ENCODE measurements at regions not wholly inside any gene's neighbourhood (a gene's known extent, or its start where the extent isn't known, plus 50 kb on each side); places are given as distances from the start of the nearest gene placed in this dataset.
"Not testable (repeated sequence)": the region's sequence is repeated elsewhere in the genome, so short reads cannot be mapped to it uniquely, and the experiment has no call there.

GRCh38 chr3:154819491-154819890 is 260.6 kb upstream of the MME start (continued):
- TF ChIP-seq HMGXB4 (CRISPR knock-in tag; IDR thresholded peaks at IDR 0.05; ENCODE audit: borderline replicate concordance): no peak

- WGBS (ENCODE audit: missing lambda C conversion rate): 0% methylated on average over 2 of the region's 2 CpGs
- Histone ChIP-seq H3K4me3 (no peak overlapping the region), H3K4me2 (no peak overlapping the region)
Observed at GRCh38 chr3:154818676-154819255, 261.4 kb upstream of the MME start.

GRCh38 chr3:154810017-154810416 is 270.1 kb upstream of the MME start:
- POLR2A ChIA-PET; H3K27ac ChIP-seq; H3K4me3 ChIP-seq; FAIRE-seq; DNase-seq (ENCODE audit: low read depth in 1 of 2, low spot score in 1 of 2); H3K4me2 ChIP-seq; H3K9me3 ChIP-seq; H3K4me1 ChIP-seq; CTCF ChIA-PET; ATAC-seq: not testable (repeated sequence)
- 26% methylated on average over 5 of the region's 5 CpGs for WGBS (ENCODE audit: missing lambda C conversion rate)

More at GRCh38 chr3:154818676-154819255, 261.4 kb upstream of the MME start:
- ChIA-PET CTCF (no interaction called here), POLR2A (no interaction called here)
- no peak for DNase-seq (ENCODE audit: low read depth in 1 of 2, low spot score in 1 of 2)
- H3K4me1 ChIP-seq: no peaks in the 10 kb centered on the region
- TF ChIP-seq SREBF2 (IDR thresholded peaks at IDR 0.05) (no peak), CBX8 (IDR thresholded peaks at IDR 0.05) (no peak), RARB (CRISPR knock-in tag; IDR thresholded peaks at IDR 0.05) (no peak), ESRRA (IDR thresholded peaks at IDR 0.05; ENCODE audit: borderline replicate concordance, low read length) (no peak), ZFP36 (IDR thresholded peaks at IDR 0.05; ENCODE audit: borderline replicate concordance, partially characterized antibody) (no peak), BCL3 (IDR thresholded peaks at IDR 0.05) (no peak)
- no peak for ATAC-seq
- no peak for FAIRE-seq
- H3K27ac ChIP-seq: no peak overlapping the region
- H3K9me3 ChIP-seq: no peaks in the 10 kb centered on the region

- POLR2A ChIA-PET: no interaction called here
- FAIRE-seq: no peak
Observed at GRCh38 chr3:154801729-154802128, 278.4 kb upstream of the MME start.

GRCh38 chr3:154799800-154800199 is 280.3 kb upstream of the MME start:
- DNase-seq (ENCODE audit: low read depth in 1 of 2, low spot score in 1 of 2) (no peak), ATAC-seq (no peak), FAIRE-seq (no peak)
- CTCF ChIA-PET: no interaction called here
- POLR2A ChIA-PET: no interaction called here
- Histone ChIP-seq H3K4me1 (no peaks in the 10 kb centered on the region), H3K9me3 (no peaks in the 10 kb centered on the region), H3K4me3 (no peak overlapping the region), H3K27ac (no peak overlapping the region), H3K4me2 (no peak overlapping the region)
- TF ChIP-seq ESRRA (IDR thresholded peaks at IDR 0.05; ENCODE audit: borderline replicate concordance, low read length) (no peak), RCOR1 (IDR thresholded peaks at IDR 0.05; ENCODE audit: low read depth, low read length) (no peak), ZSCAN20 (CRISPR knock-in tag; IDR thresholded peaks at IDR 0.05) (no peak), KDM5A (IDR thresholded peaks at IDR 0.05) (no peak), TFCP2L1 (CRISPR knock-in tag; IDR thresholded peaks at IDR 0.05) (no peak), MAZ (IDR thresholded peaks at IDR 0.05; ENCODE audit: borderline replicate concordance, low read depth, low read length) (no peak), BCL3 (IDR thresholded peaks at IDR 0.05) (no peak), GATA3 (IDR thresholded peaks at IDR 0.05; ENCODE audit: borderline replicate concordance) (no peak), JUNB (IDR thresholded peaks at IDR 0.05) (no peak), HMGXB4 (CRISPR knock-in tag; IDR thresholded peaks at IDR 0.05; ENCODE audit: borderline replicate concordance) (no peak), BHLHE40 (IDR thresholded peaks at IDR 0.05; ENCODE audit: low read depth, low read length) (no peak), CBX8 (IDR thresholded peaks at IDR 0.05) (no peak), NFE2L2 (conservative IDR thresholded peaks at IDR 0.05; ENCODE audit: low read length) (no peak), SMC3 (IDR thresholded peaks at IDR 0.05) (no peak), EHF (CRISPR knock-in tag; IDR thresholded peaks at IDR 0.05) (no peak)
- 3% methylated on average over 2 of the region's 2 CpGs for WGBS (ENCODE audit: missing lambda C conversion rate)

More at GRCh38 chr3:154801729-154802128, 278.4 kb upstream of the MME start:
- Histone ChIP-seq H3K9me3 (no peaks in the 10 kb centered on the region), H3K4me2 (no peak overlapping the region), H3K4me3 (no peak overlapping the region), H3K4me1 (no peaks in the 10 kb centered on the region), H3K27ac (no peak overlapping the region)
- CTCF ChIA-PET: no interaction called here
- ATAC-seq: no peak
- no peak for TF ChIP-seq ZNF302 (CRISPR knock-in tag; IDR thresholded peaks at IDR 0.05)
- TF ChIP-seq FOXS1 (CRISPR knock-in tag; IDR thresholded peaks at IDR 0.05): no peak
- no peak for TF ChIP-seq ATOH8 (CRISPR knock-in tag; IDR thresholded peaks at IDR 0.05; ENCODE audit: low read depth)
- no peak for TF ChIP-seq NR3C1 (IDR thresholded peaks at IDR 0.05)
- TF ChIP-seq HOXB13 (CRISPR knock-in tag; IDR thresholded peaks at IDR 0.05; ENCODE audit: low read depth): no peak
- DNase-seq (ENCODE audit: low read depth in 1 of 2, low spot score in 1 of 2): no peak

All from A549 (cell line).